ENCODE measurements at regions not wholly inside any gene's neighbourhood (a gene's known extent, or its start where the extent isn't known, plus 50 kb on each side); places are given as distances from the start of the nearest gene placed in this dataset.

- Histone ChIP-seq H3K27me3 (ENCODE audit: low read depth, low read length) (no peaks in the 10 kb centered on the region), H3K36me3 (ENCODE audit: control insufficient read depth in 1 of 2, insufficient read depth in 2 of 2, low read length in 2 of 2) (no peaks in the 10 kb centered on the region), H3K27ac (ENCODE audit: low read length) (no peak overlapping the region), H3K4me3 (ENCODE audit: low read depth in 1 of 2, low read length in 2 of 2) (no peak overlapping the region), H3K4me1 (ENCODE audit: control insufficient read depth in 1 of 2, insufficient read depth in 2 of 2, low read length in 2 of 2) (peaks cover 3 to 12% of the 10 kb centered on the region in 2 donors), H3K9me3 (ENCODE audit: control insufficient read depth in 1 of 2, low read length in 2 of 2) (no peaks in the 10 kb centered on the region)
Measured at GRCh38 chr3:194219826-194220410, 84.0 kb downstream of the HES1 start.

GRCh38 chr3:194220901-194221326 lies 85.0 kb downstream of the HES1 start:
- Histone ChIP-seq H3K36me3 (ENCODE audit: control insufficient read depth in 1 of 2, insufficient read depth in 2 of 2, low read length in 2 of 2) (no peaks in the 10 kb centered on the region), H3K27ac (ENCODE audit: low read length) (no peak overlapping the region), H3K4me3 (ENCODE audit: low read depth in 1 of 2, low read length in 2 of 2) (no peak overlapping the region), H3K9me3 (ENCODE audit: control insufficient read depth in 1 of 2, low read length in 2 of 2) (no peaks in the 10 kb centered on the region), H3K4me1 (ENCODE audit: control insufficient read depth in 1 of 2, insufficient read depth in 2 of 2, low read length in 2 of 2) (peaks cover 3 to 21% of the 10 kb centered on the region in 2 donors), H3K27me3 (ENCODE audit: low read depth, low read length) (no peaks in the 10 kb centered on the region)

- peaks cover 3 to 21% of the 10 kb centered on the region in 2 donors for H3K4me1 ChIP-seq (ENCODE audit: control insufficient read depth in 1 of 2, insufficient read depth in 2 of 2, low read length in 2 of 2)
- no peak overlapping the region for H3K27ac ChIP-seq (ENCODE audit: low read length)
- H3K36me3 ChIP-seq (ENCODE audit: control insufficient read depth in 1 of 2, insufficient read depth in 2 of 2, low read length in 2 of 2), result no peaks in the 10 kb centered on the region
- no peaks in the 10 kb centered on the region for H3K9me3 ChIP-seq (ENCODE audit: control insufficient read depth in 1 of 2, low read length in 2 of 2)
- H3K27me3 ChIP-seq (ENCODE audit: low read depth, low read length), result no peaks in the 10 kb centered on the region
- H3K4me3 ChIP-seq (ENCODE audit: low read depth in 1 of 2, low read length in 2 of 2), result no peak overlapping the region
Measured at GRCh38 chr3:194221336-194221735, 85.4 kb downstream of the HES1 start.

GRCh38 chr3:194223951-194224350 lies 88.0 kb downstream of the HES1 start:
- Histone ChIP-seq H3K4me3 (ENCODE audit: low read depth in 1 of 2, low read length in 2 of 2) (no peak overlapping the region), H3K4me1 (ENCODE audit: control insufficient read depth in 1 of 2, insufficient read depth in 2 of 2, low read length in 2 of 2) (peaks cover 3 to 21% of the 10 kb centered on the region in 2 donors), H3K36me3 (ENCODE audit: control insufficient read depth in 1 of 2, insufficient read depth in 2 of 2, low read length in 2 of 2) (no peaks in the 10 kb centered on the region), H3K27ac (ENCODE audit: low read length) (no peak overlapping the region), H3K27me3 (ENCODE audit: low read depth, low read length) (no peaks in the 10 kb centered on the region), H3K9me3 (ENCODE audit: control insufficient read depth in 1 of 2, low read length in 2 of 2) (no peaks in the 10 kb centered on the region)

- H3K4me1 ChIP-seq (ENCODE audit: control insufficient read depth in 1 of 2, insufficient read depth in 2 of 2, low read length in 2 of 2), result peaks cover 3 to 21% of the 10 kb centered on the region in 2 donors
- H3K27me3 ChIP-seq (ENCODE audit: low read depth, low read length), result no peaks in the 10 kb centered on the region
- no peaks in the 10 kb centered on the region for H3K9me3 ChIP-seq (ENCODE audit: control insufficient read depth in 1 of 2, low read length in 2 of 2)
- no peak overlapping the region for H3K27ac ChIP-seq (ENCODE audit: low read length)
- H3K4me3 ChIP-seq (ENCODE audit: low read depth in 1 of 2, low read length in 2 of 2), result peak overlapping the region; percentile 12 to 14
- H3K36me3 ChIP-seq (ENCODE audit: control insufficient read depth in 1 of 2, insufficient read depth in 2 of 2, low read length in 2 of 2), result no peaks in the 10 kb centered on the region
Measured at GRCh38 chr3:194224471-194225417, 88.8 kb downstream of the HES1 start.

GRCh38 chr3:194225418-194225812 lies 89.5 kb downstream of the HES1 start:
- Histone ChIP-seq H3K4me3 (ENCODE audit: low read depth in 1 of 2, low read length in 2 of 2) (no peak overlapping the region), H3K36me3 (ENCODE audit: control insufficient read depth in 1 of 2, insufficient read depth in 2 of 2, low read length in 2 of 2) (no peaks in the 10 kb centered on the region), H3K4me1 (ENCODE audit: control insufficient read depth in 1 of 2, insufficient read depth in 2 of 2, low read length in 2 of 2) (peaks cover 3 to 21% of the 10 kb centered on the region in 2 donors), H3K27ac (ENCODE audit: low read length) (no peak overlapping the region), H3K9me3 (ENCODE audit: control insufficient read depth in 1 of 2, low read length in 2 of 2) (no peaks in the 10 kb centered on the region), H3K27me3 (ENCODE audit: low read depth, low read length) (no peaks in the 10 kb centered on the region)

GRCh38 chr3:194225988-194226663 lies 90.2 kb downstream of the HES1 start:
- no peaks in the 10 kb centered on the region for H3K27me3 ChIP-seq (ENCODE audit: low read depth, low read length)
- H3K4me1 ChIP-seq (ENCODE audit: control insufficient read depth in 1 of 2, insufficient read depth in 2 of 2, low read length in 2 of 2), result peaks cover 3 to 21% of the 10 kb centered on the region in 2 donors

GRCh38 chr3:194231929-194232832 lies 96.2 kb downstream of the HES1 start:
- Histone ChIP-seq H3K36me3 (ENCODE audit: control insufficient read depth in 1 of 2, insufficient read depth in 2 of 2, low read length in 2 of 2) (no peaks in the 10 kb centered on the region), H3K4me3 (ENCODE audit: low read depth in 1 of 2, low read length in 2 of 2) (no peak overlapping the region), H3K27me3 (ENCODE audit: low read depth, low read length) (no peaks in the 10 kb centered on the region), H3K27ac (ENCODE audit: low read length) (no peak overlapping the region), H3K9me3 (ENCODE audit: control insufficient read depth in 1 of 2, low read length in 2 of 2) (no peaks in the 10 kb centered on the region), H3K4me1 (ENCODE audit: control insufficient read depth in 1 of 2, insufficient read depth in 2 of 2, low read length in 2 of 2) (no peaks in the 10 kb centered on the region)

More at GRCh38 chr3:194225988-194226663, 90.2 kb downstream of the HES1 start:
- Histone ChIP-seq H3K36me3 (ENCODE audit: control insufficient read depth in 1 of 2, insufficient read depth in 2 of 2, low read length in 2 of 2) (no peaks in the 10 kb centered on the region), H3K4me3 (ENCODE audit: low read depth in 1 of 2, low read length in 2 of 2) (no peak overlapping the region), H3K9me3 (ENCODE audit: control insufficient read depth in 1 of 2, low read length in 2 of 2) (no peaks in the 10 kb centered on the region), H3K27ac (ENCODE audit: low read length) (no peak overlapping the region)

GRCh38 chr3:194233150-194233549 lies 97.2 kb downstream of the HES1 start:
- H3K4me3 ChIP-seq (ENCODE audit: low read depth in 1 of 2, low read length in 2 of 2), result no peak overlapping the region
- H3K9me3 ChIP-seq (ENCODE audit: control insufficient read depth in 1 of 2, low read length in 2 of 2), result no peaks in the 10 kb centered on the region
- no peaks in the 10 kb centered on the region for H3K36me3 ChIP-seq (ENCODE audit: control insufficient read depth in 1 of 2, insufficient read depth in 2 of 2, low read length in 2 of 2)
- H3K27me3 ChIP-seq (ENCODE audit: low read depth, low read length), result no peaks in the 10 kb centered on the region
- H3K4me1 ChIP-seq (ENCODE audit: control insufficient read depth in 1 of 2, insufficient read depth in 2 of 2, low read length in 2 of 2), result no peaks in the 10 kb centered on the region
- H3K27ac ChIP-seq (ENCODE audit: low read length), result no peak overlapping the region

- no peaks in the 10 kb centered on the region for H3K9me3 ChIP-seq (ENCODE audit: control insufficient read depth in 1 of 2, low read length in 2 of 2)
- H3K27me3 ChIP-seq (ENCODE audit: low read depth, low read length), result no peaks in the 10 kb centered on the region
- no peak overlapping the region for H3K4me3 ChIP-seq (ENCODE audit: low read depth in 1 of 2, low read length in 2 of 2)
- H3K36me3 ChIP-seq (ENCODE audit: control insufficient read depth in 1 of 2, insufficient read depth in 2 of 2, low read length in 2 of 2), result no peaks in the 10 kb centered on the region
- no peaks in the 10 kb centered on the region for H3K4me1 ChIP-seq (ENCODE audit: control insufficient read depth in 1 of 2, insufficient read depth in 2 of 2, low read length in 2 of 2)
- no peak overlapping the region for H3K27ac ChIP-seq (ENCODE audit: low read length)
Measured at GRCh38 chr3:194235160-194235559, 99.2 kb downstream of the HES1 start.

All from muscle layer of duodenum (tissue), 2 donors.